DND-41 (cell line): ENCODE measurements at regions not wholly inside any gene's neighbourhood (a gene's known extent, or its start where the extent isn't known, plus 50 kb on each side); places are given as distances from the start of the nearest gene placed in this dataset.

Source experiments
- ATAC-seq: fragments of 200-7000 bp; cut with Tn5 transposase; 3 replicates; pipeline ENCODE4 v1.9.1; 2021; ENCODE audit warnings: low read depth; ENCODE audit not compliant: insufficient read depth
- DNase-seq: peaks from one replicate; pipeline ENCODE4 v3.0.0-alpha.2; 2020
- H2AFZ ChIP-seq: 2 replicates; pipeline ENCODE4 v1.6.0; 2012; ENCODE audit warnings: low read depth, low read length
- H3K27ac ChIP-seq: 2 replicates; pipeline ENCODE4 v1.5.1; 2012; ENCODE audit warnings: low read length, inconsistent platforms
- H3K27me3 ChIP-seq: fragments of 200-600 bp; sonication (generic); 2 replicates; pipeline ENCODE4 v1.6.0; 2012; ENCODE audit warnings: low read length, mild to moderate bottlenecking, inconsistent platforms; ENCODE audit not compliant: insufficient read depth, poor library complexity
- H3K36me3 ChIP-seq: 2 replicates; pipeline ENCODE4 v1.5.1; 2012; ENCODE audit warnings: low read length, inconsistent platforms; ENCODE audit not compliant: insufficient read depth
- H3K4me1 ChIP-seq: 2 replicates; pipeline ENCODE4 v1.5.1; 2012; ENCODE audit warnings: mild to moderate bottlenecking, low read length; ENCODE audit not compliant: insufficient read depth
- H3K4me2 ChIP-seq: 2 replicates; pipeline ENCODE4 v1.6.0; 2012; ENCODE audit warnings: mild to moderate bottlenecking, moderate library complexity, low read length, inconsistent platforms; ENCODE audit not compliant: insufficient read depth
- H3K4me3 ChIP-seq, 2 experiments: fragments of 200-600 bp in 1 of 2; shearing (Covaris generic) in 1 of 2; 2 replicates each; pipeline ENCODE4 v1.5.1; 2012 to 2016; ENCODE audit warnings: inconsistent platforms in 2 of 2, low read length in 2 of 2, mild to moderate bottlenecking in 2 of 2, low read depth in 1 of 2, moderate library complexity in 1 of 2
- H3K79me2 ChIP-seq: 2 replicates; pipeline ENCODE4 v1.6.0; 2012; ENCODE audit warnings: low read length, inconsistent platforms; ENCODE audit not compliant: insufficient read depth
- H3K9ac ChIP-seq: 2 replicates; pipeline ENCODE4 v1.6.0; 2012; ENCODE audit warnings: low read depth, mild to moderate bottlenecking, inconsistent platforms, low read length, moderate library complexity
- H3K9me3 ChIP-seq: 2 replicates; pipeline ENCODE4 v1.5.1; 2012; ENCODE audit warnings: low read length, moderate library complexity, mild to moderate bottlenecking, inconsistent platforms; ENCODE audit not compliant: insufficient read depth, severe bottlenecking
- H4K20me1 ChIP-seq: 2 replicates; pipeline ENCODE4 v1.6.0; 2012; ENCODE audit warnings: low read length; ENCODE audit not compliant: insufficient read depth
- CTCF ChIP-seq: IDR thresholded peaks from 2 replicates; pipeline ENCODE4 v1.5.1; 2012; ENCODE audit warnings: borderline replicate concordance, low read length, moderate library complexity, mild to moderate bottlenecking; ENCODE audit not compliant: poor library complexity, severe bottlenecking; ENCODE audit errors: extremely low read depth
- EZH2 ChIP-seq: IDR thresholded peaks from 3 replicates; pipeline ENCODE4 v1.6.1; 2012; ENCODE audit warnings: borderline replicate concordance, low read depth, mild to moderate bottlenecking, moderate library complexity, low read length, inconsistent platforms; ENCODE audit not compliant: severe bottlenecking

GRCh38 chr2:239662413-239663120 is 261.7 kb upstream of the HDAC4 start:
- Histone ChIP-seq H3K79me2 (no peaks in the 10 kb centered on the region), H3K4me2 (no peak overlapping the region), H3K27ac (peak overlapping the region; percentile 41; the same call in 1 of the 2 replicates), H3K4me3 (no peak overlapping the region), H3K4me1 (peaks cover 26% of the 10 kb centered on the region), H3K9me3 (no peaks in the 10 kb centered on the region), H3K9ac (no peak overlapping the region), H2AFZ (no peak overlapping the region), H4K20me1 (no peaks in the 10 kb centered on the region), H3K36me3 (no peaks in the 10 kb centered on the region), H3K27me3 (no peaks in the 10 kb centered on the region)
- ATAC-seq (no peak), DNase-seq (no peak)
- TF ChIP-seq EZH2 (no peak), CTCF (no peak)

GRCh38 chr2:239661334-239662312 is 260.8 kb upstream of the HDAC4 start:
- Histone ChIP-seq H3K79me2 (no peaks in the 10 kb centered on the region), H3K27ac (no peak overlapping the region), H3K9me3 (no peaks in the 10 kb centered on the region), H2AFZ (no peak overlapping the region), H3K9ac (no peak overlapping the region), H3K4me2 (no peak overlapping the region), H3K27me3 (no peaks in the 10 kb centered on the region), H3K4me3 (no peak overlapping the region), H4K20me1 (no peaks in the 10 kb centered on the region), H3K4me1 (peaks cover 26% of the 10 kb centered on the region), H3K36me3 (no peaks in the 10 kb centered on the region)
- DNase-seq (no peak), ATAC-seq (peak; percentile 67)
- TF ChIP-seq CTCF = no peak
- no peak for TF ChIP-seq EZH2

- Histone ChIP-seq H2AFZ (no peak overlapping the region), H3K27me3 (no peaks in the 10 kb centered on the region), H3K79me2 (no peaks in the 10 kb centered on the region), H3K9ac (no peak overlapping the region), H3K4me2 (no peak overlapping the region), H3K4me3 (no peak overlapping the region), H3K4me1 (peaks cover 26% of the 10 kb centered on the region), H4K20me1 (no peaks in the 10 kb centered on the region), H3K9me3 (no peaks in the 10 kb centered on the region), H3K36me3 (no peaks in the 10 kb centered on the region), H3K27ac (no peak overlapping the region)
- ATAC-seq = no peak
- TF ChIP-seq EZH2 = no peak
- no peak for TF ChIP-seq CTCF
- DNase-seq = no peak
Observed at GRCh38 chr2:239660390-239661230, 259.8 kb upstream of the HDAC4 start.
